Sigmoid colon (tissue), 6 donors: ENCODE measurements at regions not wholly inside any gene's neighbourhood (a gene's known extent, or its start where the extent isn't known, plus 50 kb on each side); places are given as distances from the start of the nearest gene placed in this dataset.

Experiments
- DNase-seq: peaks from one replicate; pipeline ENCODE4 v3.0.0-alpha.2; 2019
- H3K27ac ChIP-seq, 4 donors: fragments of 200-600 bp; sonication (generic); one replicate each; pipeline ENCODE4 v1.5.1; 2016 to 2019; ENCODE audit warnings: mild to moderate bottlenecking in 1 of 4
- H3K27me3 ChIP-seq, 3 donors: fragments of 200-600 bp; sonication (generic); one replicate each; pipeline ENCODE4 v1.5.1; 2019; ENCODE audit warnings: mild to moderate bottlenecking in 1 of 3
- H3K36me3 ChIP-seq, 4 donors: fragments of 200-600 bp; sonication (generic); one replicate each; pipeline ENCODE4 v1.5.1; 2016 to 2019
- H3K4me1 ChIP-seq, 4 donors: fragments of 200-600 bp; sonication (generic); one replicate each; pipeline ENCODE4 v1.5.1; 2017 to 2019
- H3K4me3 ChIP-seq, 4 donors: fragments of 200-600 bp; sonication (generic); one replicate each; pipeline ENCODE4 v1.5.1; 2017 to 2019; ENCODE audit warnings: mild to moderate bottlenecking in 2 of 4, moderate library complexity in 1 of 4
- H3K9me3 ChIP-seq, 4 donors: fragments of 200-600 bp in 3 of 4; sonication (generic) in 3 of 4; one replicate each; pipeline versions ENCODE4 v1.5.1 to v1.6.1; 2013 to 2019
- EP300 ChIP-seq, 4 donors: sonication (generic); formaldehyde crosslinking; IDR thresholded peaks; one replicate each; pipeline ENCODE4 v1.6.1; 2017; ENCODE audit warnings: antibody characterized with exemption in 4 of 4
- POLR2A ChIP-seq, 2 donors: fragments of 450-650 bp; IDR thresholded peaks; one replicate each; pipeline ENCODE4 v1.6.1; 2016; ENCODE audit warnings: antibody characterized with exemption in 2 of 2, mild to moderate bottlenecking in 2 of 2, moderate library complexity in 2 of 2
- POLR2AphosphoS5 ChIP-seq, 4 donors: sonication (generic); formaldehyde crosslinking; IDR thresholded peaks; one replicate each; pipeline ENCODE4 v1.6.1; 2017; ENCODE audit warnings: antibody characterized with exemption in 4 of 4
- WGBS, 2 donors: extraction: QIAGEN DNeasy Blood & Tissue Kit; methylation state at CpG; one replicate each; pipeline ENCODE4 v1.1.7; 2013; 5-methylcytosine and 5-hydroxymethylcytosine counted together
- intact Hi-C: fragments of 100-400 bp; cut with DNase I; formaldehyde crosslinking; loops from one replicate; pipeline ENCODE4 v1.15.1; 2023
- TF ChIP-seq, protein P1 (sequence below), 4 experiments: fragments of 450-650 bp in 3 of 4; fragments of 200-600 bp in 1 of 4; IDR thresholded peaks; one replicate each; pipeline ENCODE4 v1.5.1; 2016 to 2019; ENCODE audit warnings: antibody characterized with exemption in 4 of 4, mild to moderate bottlenecking in 3 of 4, moderate library complexity in 2 of 4
- donor health status: healthy with polysubstance abuse.
- donor health status: healthy.

GRCh38 chr9:113787871-113788270, 88.2 kb upstream of the ZNF618 start:
- Histone ChIP-seq H3K4me3 (no peak overlapping the region), H3K27ac (no peak overlapping the region), H3K9me3 (no peaks in the 10 kb centered on the region), H3K4me1 (no peaks in the 10 kb centered on the region), H3K36me3 (no peaks in the 10 kb centered on the region), H3K27me3 (peaks cover 0 to 4% (median 0%) of the 10 kb centered on the region in 3 donors)
- intact Hi-C loops, result no loop called here
- 85 to 86% methylated on average over 8 of the region's 8 CpGs for WGBS, 2 donors
- no peak for DNase-seq
- TF ChIP-seq POLR2AphosphoS5 (IDR thresholded peaks at IDR 0.05) (no peak), EP300 (IDR thresholded peaks at IDR 0.05) (no peak), POLR2A (IDR thresholded peaks at IDR 0.05) (no peak)
- TF ChIP-seq, protein P1, sequence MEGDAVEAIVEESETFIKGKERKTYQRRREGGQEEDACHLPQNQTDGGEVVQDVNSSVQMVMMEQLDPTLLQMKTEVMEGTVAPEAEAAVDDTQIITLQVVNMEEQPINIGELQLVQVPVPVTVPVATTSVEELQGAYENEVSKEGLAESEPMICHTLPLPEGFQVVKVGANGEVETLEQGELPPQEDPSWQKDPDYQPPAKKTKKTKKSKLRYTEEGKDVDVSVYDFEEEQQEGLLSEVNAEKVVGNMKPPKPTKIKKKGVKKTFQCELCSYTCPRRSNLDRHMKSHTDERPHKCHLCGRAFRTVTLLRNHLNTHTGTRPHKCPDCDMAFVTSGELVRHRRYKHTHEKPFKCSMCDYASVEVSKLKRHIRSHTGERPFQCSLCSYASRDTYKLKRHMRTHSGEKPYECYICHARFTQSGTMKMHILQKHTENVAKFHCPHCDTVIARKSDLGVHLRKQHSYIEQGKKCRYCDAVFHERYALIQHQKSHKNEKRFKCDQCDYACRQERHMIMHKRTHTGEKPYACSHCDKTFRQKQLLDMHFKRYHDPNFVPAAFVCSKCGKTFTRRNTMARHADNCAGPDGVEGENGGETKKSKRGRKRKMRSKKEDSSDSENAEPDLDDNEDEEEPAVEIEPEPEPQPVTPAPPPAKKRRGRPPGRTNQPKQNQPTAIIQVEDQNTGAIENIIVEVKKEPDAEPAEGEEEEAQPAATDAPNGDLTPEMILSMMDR (IDR thresholded peaks at IDR 0.05), result no peak

- no peak for DNase-seq
- no peak overlapping the region for H3K4me3 ChIP-seq
- H3K27me3 ChIP-seq, result no peaks in the 10 kb centered on the region
- no peaks in the 10 kb centered on the region for H3K4me1 ChIP-seq
- H3K36me3 ChIP-seq, result no peaks in the 10 kb centered on the region
- no peaks in the 10 kb centered on the region for H3K9me3 ChIP-seq
- intact Hi-C loops, result no loop called here
- 63 to 72% methylated on average over 10 of the region's 10 CpGs for WGBS, 2 donors
- TF ChIP-seq, protein P1 (IDR thresholded peaks at IDR 0.05), result no peak
- no peak for TF ChIP-seq EP300 (IDR thresholded peaks at IDR 0.05)
- no peak for TF ChIP-seq POLR2A (IDR thresholded peaks at IDR 0.05)
- TF ChIP-seq POLR2AphosphoS5 (IDR thresholded peaks at IDR 0.05), result no peak
- H3K27ac ChIP-seq, result no peak overlapping the region
These were observed 87.3 kb upstream of the ZNF618 start for GRCh38 chr9:113788616-113789330.

- H3K27ac ChIP-seq, result no peak overlapping the region
- H3K9me3 ChIP-seq, result no peaks in the 10 kb centered on the region
- 89 to 92% methylated on average over 11 of the region's 11 CpGs for WGBS, 2 donors
- H3K27me3 ChIP-seq, result no peaks in the 10 kb centered on the region
- TF ChIP-seq EP300 (IDR thresholded peaks at IDR 0.05) (no peak), POLR2A (IDR thresholded peaks at IDR 0.05) (no peak)
- intact Hi-C loops, result no loop called here
- DNase-seq, result no peak
- H3K4me1 ChIP-seq, result no peaks in the 10 kb centered on the region
- H3K4me3 ChIP-seq, result no peak overlapping the region
- no peaks in the 10 kb centered on the region for H3K36me3 ChIP-seq
These were observed 86.0 kb upstream of the ZNF618 start for GRCh38 chr9:113790093-113790492.

DNA sequence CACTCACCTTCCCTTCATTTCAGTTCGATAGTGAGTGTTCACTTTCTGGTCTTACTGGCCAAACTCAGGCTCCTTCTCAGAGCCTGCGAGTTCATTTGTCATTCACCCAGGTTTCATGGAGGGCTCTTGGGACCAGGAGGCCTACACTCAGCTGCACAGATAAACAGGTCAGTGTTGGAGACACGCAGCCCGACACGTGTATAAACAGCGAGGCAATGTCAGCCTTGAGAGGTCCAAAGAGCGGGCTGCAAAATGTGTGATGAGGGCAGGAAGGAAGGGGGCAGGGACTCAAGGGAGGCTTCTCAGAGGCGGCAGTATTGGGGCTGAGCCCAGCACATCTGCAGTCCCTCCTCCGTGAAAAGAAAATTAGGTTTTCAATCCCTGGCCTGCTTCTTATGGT, 82.6 kb upstream of the ZNF618 start:
- intact Hi-C loops, result no loop called here
- Histone ChIP-seq H3K36me3 (no peaks in the 10 kb centered on the region), H3K4me1 (no peaks in the 10 kb centered on the region), H3K9me3 (no peaks in the 10 kb centered on the region), H3K4me3 (no peak overlapping the region), H3K27me3 (no peaks in the 10 kb centered on the region), H3K27ac (no peak overlapping the region)
- WGBS, 2 donors, result 80 to 90% methylated on average over 9 of the region's 9 CpGs
- TF ChIP-seq POLR2A (IDR thresholded peaks at IDR 0.05), result no peak
- no peak for TF ChIP-seq EP300 (IDR thresholded peaks at IDR 0.05)
- TF ChIP-seq POLR2AphosphoS5 (IDR thresholded peaks at IDR 0.05), result no peak
- TF ChIP-seq, protein P1 (IDR thresholded peaks at IDR 0.05), result no peak
- no peak for DNase-seq

- DNase-seq, result no peak
- TF ChIP-seq EP300 (IDR thresholded peaks at IDR 0.05), result no peak
- TF ChIP-seq, protein P1 (IDR thresholded peaks at IDR 0.05), result no peak
- TF ChIP-seq POLR2AphosphoS5 (IDR thresholded peaks at IDR 0.05), result no peak
- Histone ChIP-seq H3K9me3 (no peaks in the 10 kb centered on the region), H3K4me1 (no peaks in the 10 kb centered on the region), H3K27me3 (no peaks in the 10 kb centered on the region), H3K27ac (no peak overlapping the region), H3K4me3 (no peak overlapping the region), H3K36me3 (no peaks in the 10 kb centered on the region)
- WGBS, 2 donors, result 78 to 86% methylated on average over 6 of the region's 6 CpGs
- intact Hi-C loops, result no loop called here
These were observed 81.4 kb upstream of the ZNF618 start for GRCh38 chr9:113794721-113795120.
